Peyer's patch (tissue), 4 donors: ENCODE measurements at regions not wholly inside any gene's neighbourhood (a gene's known extent, or its start where the extent isn't known, plus 50 kb on each side); places are given as distances from the start of the nearest gene placed in this dataset.

Source experiments
- DNase-seq, 3 donors: peaks; one replicate each; pipeline ENCODE4 v3.0.0-alpha.2; 2017 to 2019
- H3K27ac ChIP-seq, 4 donors: fragments of 200-600 bp; sonication (generic); one replicate each; pipeline ENCODE4 v1.5.1; 2016 to 2019
- H3K27me3 ChIP-seq, 2 donors: fragments of 200-600 bp; sonication (generic); one replicate each; pipeline ENCODE4 v1.5.1; 2019
- H3K36me3 ChIP-seq, 3 donors: fragments of 200-600 bp; sonication (generic); one replicate each; pipeline ENCODE4 v1.5.1; 2016 to 2019
- H3K4me1 ChIP-seq, 4 donors: fragments of 200-600 bp; sonication (generic); one replicate each; pipeline ENCODE4 v1.5.1; 2016 to 2019
- H3K4me3 ChIP-seq, 4 donors: fragments of 200-600 bp; sonication (generic); 1 replicate in 3 of 4; 2 replicates in 1 of 4; pipeline ENCODE4 v1.5.1; 2016 to 2019; ENCODE audit warnings: mild to moderate bottlenecking in 1 of 4
- H3K9me3 ChIP-seq, 4 donors: fragments of 200-600 bp; sonication (generic); one replicate each; pipeline ENCODE4 v1.5.1; 2016 to 2019; ENCODE audit warnings: mild to moderate bottlenecking in 1 of 4
- CTCF ChIP-seq, 6 experiments: fragments of 450-650 bp in 4 of 6; fragments of 200-600 bp in 2 of 6; sonication (generic) in 1 of 6; IDR thresholded peaks; one replicate each; pipeline ENCODE4 v1.5.1; 2017 to 2019; ENCODE audit warnings: antibody characterized with exemption in 6 of 6, mild to moderate bottlenecking in 3 of 6, moderate library complexity in 1 of 6
- POLR2A ChIP-seq, 2 donors: fragments of 450-650 bp; IDR thresholded peaks; one replicate each; pipeline ENCODE4 v1.5.1; 2017; ENCODE audit warnings: antibody characterized with exemption in 2 of 2, mild to moderate bottlenecking in 2 of 2, moderate library complexity in 2 of 2
- small RNA-seq, 2 donors: library from RNA; depleted of rRNA; stranded (forward); fragments of <200 nt; gene quantifications; one replicate each; pipeline ENCODE3, GENCODE V24; 2016

- Histone ChIP-seq H3K27ac (peak overlapping the region in 3 of 4 donors; percentile 44 to 84 (median 74)), H3K4me3 (no peak overlapping the region)
These were observed 56.8 kb upstream of the ERRFI1 start for GRCh38 chr1:8082945-8083344.

GRCh38 chr1:8078176-8078671, 52.1 kb upstream of the ERRFI1 start:
- Histone ChIP-seq H3K9me3 (no peaks in the 10 kb centered on the region), H3K4me1 (peaks cover 0 to 33% (median 0%) of the 10 kb centered on the region in 4 donors), H3K36me3 (no peaks in the 10 kb centered on the region), H3K4me3 (no peak overlapping the region), H3K27me3 (no peaks in the 10 kb centered on the region), H3K27ac (peak overlapping the region in 1 of 4 donors; percentile 53)
- no peak for DNase-seq
- no peak for TF ChIP-seq CTCF (IDR thresholded peaks at IDR 0.05)
- no peak for TF ChIP-seq POLR2A (IDR thresholded peaks at IDR 0.05)

More at GRCh38 chr1:8082945-8083344, 56.8 kb upstream of the ERRFI1 start:
- TF ChIP-seq POLR2A (IDR thresholded peaks at IDR 0.05) (no peak), CTCF (IDR thresholded peaks at IDR 0.05) (no peak)
- Histone ChIP-seq H3K36me3 (no peaks in the 10 kb centered on the region), H3K27me3 (no peaks in the 10 kb centered on the region), H3K9me3 (no peaks in the 10 kb centered on the region), H3K4me1 (peaks cover 0 to 24% (median 0%) of the 10 kb centered on the region in 4 donors)
- no peak for DNase-seq

- Histone ChIP-seq H3K27me3 (no peaks in the 10 kb centered on the region), H3K27ac (peak overlapping the region in 2 of 4 donors; percentile 53), H3K4me1 (peaks cover 0 to 28% (median 0%) of the 10 kb centered on the region in 4 donors), H3K9me3 (no peaks in the 10 kb centered on the region), H3K4me3 (no peak overlapping the region), H3K36me3 (no peaks in the 10 kb centered on the region)
- TF ChIP-seq CTCF (IDR thresholded peaks at IDR 0.05): no peak
- no peak for TF ChIP-seq POLR2A (IDR thresholded peaks at IDR 0.05)
- DNase-seq: no peak
These were observed 51.5 kb upstream of the ERRFI1 start for GRCh38 chr1:8077602-8078001.

GRCh38 chr1:8077120-8077573, 51.0 kb upstream of the ERRFI1 start:
- Histone ChIP-seq H3K36me3 (no peaks in the 10 kb centered on the region), H3K9me3 (no peaks in the 10 kb centered on the region), H3K4me3 (no peak overlapping the region), H3K27ac (peak overlapping the region in 2 of 4 donors; percentile 53), H3K27me3 (no peaks in the 10 kb centered on the region), H3K4me1 (peaks cover 0 to 28% (median 0%) of the 10 kb centered on the region in 4 donors)
- TF ChIP-seq POLR2A (IDR thresholded peaks at IDR 0.05): no peak
- TF ChIP-seq CTCF (IDR thresholded peaks at IDR 0.05): peak in 2 of 6 experiments; percentile 28 to 37
- peak in 2 of 3 donors; percentile 61 to 75 for DNase-seq

GRCh38 chr1:8076176-8076575, 50.1 kb upstream of the ERRFI1 start:
- Histone ChIP-seq H3K4me1 (peaks cover 0 to 28% (median 0%) of the 10 kb centered on the region in 4 donors), H3K9me3 (no peaks in the 10 kb centered on the region), H3K4me3 (no peak overlapping the region), H3K27me3 (no peaks in the 10 kb centered on the region), H3K27ac (peak overlapping the region in 2 of 4 donors; percentile 17 to 53), H3K36me3 (no peaks in the 10 kb centered on the region)
- TF ChIP-seq CTCF (IDR thresholded peaks at IDR 0.05) (no peak), POLR2A (IDR thresholded peaks at IDR 0.05) (no peak)
- no peak for DNase-seq

Small RNA genes lying in the stretch of these regions (small RNA-seq; reads per million reads assigned to genes)
- 0 reads per million in 2 donors for gene RNU1-7P
